Glomerular visceral epithelial cell (primary cell): ENCODE measurements at regions not wholly inside any gene's neighbourhood (a gene's known extent, or its start where the extent isn't known, plus 50 kb on each side); places are given as distances from the start of the nearest gene placed in this dataset.
"Not testable (repeated sequence)": the region's sequence is repeated elsewhere in the genome, so short reads cannot be mapped to it uniquely, and the experiment has no call there.

ENCODE experiments used
- DNase-seq: peaks from one replicate; pipeline ENCODE4 v3.0.0-alpha.2; 2016; ENCODE audit errors: extremely low spot score

- DNase-seq = no peak
Measured at GRCh38 chr5:91315701-91316100, 67.4 kb downstream of the ARRDC3 start.

GRCh38 chr5:91313757-91314673, 69.1 kb downstream of the ARRDC3 start:
- DNase-seq = peak; percentile 96

GRCh38 chr5:91312698-91313097, 70.4 kb downstream of the ARRDC3 start:
- peak; percentile 10 for DNase-seq

GRCh38 chr5:91311697-91312501, 71.2 kb downstream of the ARRDC3 start:
- DNase-seq = peak; percentile 99

GRCh38 chr5:91311168-91311696, 71.9 kb downstream of the ARRDC3 start:
- no peak for DNase-seq

GRCh38 chr5:91308157-91308556, 75.0 kb downstream of the ARRDC3 start:
- not testable (repeated sequence) for DNase-seq

- DNase-seq = no peak
Measured at GRCh38 chr5:91307048-91307447, 76.1 kb downstream of the ARRDC3 start.

- no peak for DNase-seq
Measured at GRCh38 chr5:91306497-91306896, 76.6 kb downstream of the ARRDC3 start.

GRCh38 chr5:91305640-91306039, 77.5 kb downstream of the ARRDC3 start:
- DNase-seq = no peak

GRCh38 chr5:91304015-91304414, 79.1 kb downstream of the ARRDC3 start:
- DNase-seq = not testable (repeated sequence)

- DNase-seq = no peak
Measured at GRCh38 chr5:91302958-91303357, 80.2 kb downstream of the ARRDC3 start.

GRCh38 chr5:91302305-91302704, 80.8 kb downstream of the ARRDC3 start:
- no peak for DNase-seq

GRCh38 chr5:91301106-91301846, 81.8 kb downstream of the ARRDC3 start:
- no peak for DNase-seq

GRCh38 chr5:91297994-91298393, 85.1 kb downstream of the ARRDC3 start:
- no peak for DNase-seq

GRCh38 chr5:91296674-91297143, 86.4 kb downstream of the ARRDC3 start:
- DNase-seq = peak; percentile 97

GRCh38 chr5:91296102-91296501, 87.0 kb downstream of the ARRDC3 start:
- DNase-seq = not testable (repeated sequence)

- DNase-seq = peak; percentile 97
Measured at GRCh38 chr5:91293131-91293530, 90.0 kb downstream of the ARRDC3 start.

- DNase-seq = no peak
Measured at GRCh38 chr5:91291628-91292569, 91.2 kb downstream of the ARRDC3 start.

- peak; percentile 75 for DNase-seq
Measured at GRCh38 chr5:91288118-91288916, 94.8 kb downstream of the ARRDC3 start.

GRCh38 chr5:91285062-91285461, 98.1 kb downstream of the ARRDC3 start:
- DNase-seq = not testable (repeated sequence)
